Loucy (cell line): ENCODE measurements at regions not wholly inside any gene's neighbourhood (a gene's known extent, or its start where the extent isn't known, plus 50 kb on each side); places are given as distances from the start of the nearest gene placed in this dataset.
"Not testable (repeated sequence)": the region's sequence is repeated elsewhere in the genome, so short reads cannot be mapped to it uniquely, and the experiment has no call there.

Experiments used
- H2AFZ ChIP-seq: fragments of 200-600 bp; sonication (generic); 2 replicates; pipeline ENCODE4 v1.6.0; 2016; ENCODE audit warnings: antibody characterized with exemption, mild to moderate bottlenecking, low read length, moderate library complexity
- H3F3A ChIP-seq: fragments of 200-600 bp; 2 replicates; pipeline ENCODE4 v1.6.0; 2016; ENCODE audit warnings: antibody characterized with exemption, low read depth, mild to moderate bottlenecking
- H3K27me3 ChIP-seq: fragments of 200-600 bp; sonication (generic); 2 replicates; pipeline ENCODE4 v1.6.1; 2014; ENCODE audit warnings: low read length, mild to moderate bottlenecking; ENCODE audit not compliant: insufficient read depth, poor library complexity, severe bottlenecking
- H3K36me3 ChIP-seq: fragments of 200-600 bp; sonication (generic); 2 replicates; pipeline ENCODE4 v1.6.1; 2016; ENCODE audit warnings: low read length; ENCODE audit not compliant: insufficient read depth
- H3K4me1 ChIP-seq: fragments of 200-600 bp; sonication (generic); 2 replicates; pipeline ENCODE4 v1.5.1; 2014; ENCODE audit warnings: low read length, mild to moderate bottlenecking; ENCODE audit not compliant: insufficient read depth, poor library complexity, severe bottlenecking
- H3K4me2 ChIP-seq: fragments of 200-600 bp; sonication (generic); 2 replicates; pipeline ENCODE4 v1.6.0; 2014; ENCODE audit warnings: antibody characterized with exemption, low read length, low read depth, mild to moderate bottlenecking; ENCODE audit not compliant: poor library complexity, severe bottlenecking
- H3K4me3 ChIP-seq: fragments of 200-600 bp; sonication (generic); 2 replicates; pipeline ENCODE4 v1.5.1; 2014; ENCODE audit warnings: low read length, mild to moderate bottlenecking, mixed read lengths; ENCODE audit not compliant: poor library complexity, severe bottlenecking
- H3K79me2 ChIP-seq: fragments of 200-600 bp; sonication (generic); 2 replicates; pipeline ENCODE4 v1.6.1; 2014; ENCODE audit warnings: low read length; ENCODE audit not compliant: insufficient read depth
- H3K9ac ChIP-seq: fragments of 200-600 bp; sonication (generic); 2 replicates; pipeline ENCODE4 v1.6.0; 2014; ENCODE audit warnings: mild to moderate bottlenecking, low read depth, low read length, moderate library complexity; ENCODE audit not compliant: poor library complexity, severe bottlenecking
- H3K9me2 ChIP-seq: fragments of 200-600 bp; sonication (generic); replicated peaks from 2 replicates; pipeline ENCODE4 v1.6.1; 2016; ENCODE audit warnings: low read depth, low read length, mixed read lengths
- H3K9me3 ChIP-seq: fragments of 200-600 bp; sonication (generic); 2 replicates; pipeline ENCODE4 v1.6.1; 2014; ENCODE audit warnings: mild to moderate bottlenecking, antibody characterized with exemption, low read length, low read depth; ENCODE audit not compliant: insufficient read depth
- H4K20me1 ChIP-seq: fragments of 200-600 bp; sonication (generic); 2 replicates; pipeline ENCODE4 v1.6.0; 2014; ENCODE audit warnings: antibody characterized with exemption, low read length, mild to moderate bottlenecking; ENCODE audit not compliant: insufficient read depth, poor library complexity, severe bottlenecking
- CTCF ChIP-seq: fragments of 200-600 bp; sonication (generic); conservative IDR thresholded peaks from 2 replicates; pipeline ENCODE4 v1.5.1; 2014; ENCODE audit warnings: mild to moderate bottlenecking, antibody characterized with exemption, low read length
- EZH2phosphoT487 ChIP-seq: fragments of 200-600 bp; IDR thresholded peaks from 2 replicates; pipeline ENCODE4 v1.6.1; 2018; ENCODE audit warnings: antibody characterized with exemption, mild to moderate bottlenecking, moderate library complexity, borderline replicate concordance

- no peak for TF ChIP-seq EZH2phosphoT487
- TF ChIP-seq CTCF = no peak
- Histone ChIP-seq H3K27me3 (no peaks in the 10 kb centered on the region), H3K36me3 (no peaks in the 10 kb centered on the region), H3K4me3 (no peak overlapping the region), H3K9me2 (no peaks in the 10 kb centered on the region), H3K9ac (no peak overlapping the region), H3K79me2 (no peaks in the 10 kb centered on the region), H4K20me1 (no peaks in the 10 kb centered on the region), H3K4me1 (no peaks in the 10 kb centered on the region), H3F3A (no peaks in the 10 kb centered on the region), H2AFZ (no peak overlapping the region), H3K4me2 (no peak overlapping the region), H3K9me3 (no peaks in the 10 kb centered on the region)
Measured at GRCh38 chr5:166637295-166637694, 1654.2 kb upstream of the WWC1 start.

- no peaks in the 10 kb centered on the region for H3K9me3 ChIP-seq
- H3K9me2 ChIP-seq = no peaks in the 10 kb centered on the region
- no peak overlapping the region for H3K9ac ChIP-seq
- no peaks in the 10 kb centered on the region for H3K27me3 ChIP-seq
- H3K4me2 ChIP-seq = no peak overlapping the region
- no peaks in the 10 kb centered on the region for H3K4me1 ChIP-seq
- H4K20me1 ChIP-seq = no peaks in the 10 kb centered on the region
- H3K36me3 ChIP-seq = no peaks in the 10 kb centered on the region
- H3F3A ChIP-seq = no peaks in the 10 kb centered on the region
- no peak overlapping the region for H2AFZ ChIP-seq
- no peak for TF ChIP-seq EZH2phosphoT487
- TF ChIP-seq CTCF = no peak
- no peak overlapping the region for H3K4me3 ChIP-seq
- no peaks in the 10 kb centered on the region for H3K79me2 ChIP-seq
Measured at GRCh38 chr5:166639151-166639550, 1652.3 kb upstream of the WWC1 start.

GRCh38 chr5:166640136-166640535, 1651.3 kb upstream of the WWC1 start:
- not testable (repeated sequence) for H3K4me2 ChIP-seq, H3K4me3 ChIP-seq

GRCh38 chr5:166648736-166649135, 1642.7 kb upstream of the WWC1 start:
- Histone ChIP-seq H3K9me2 (no peaks in the 10 kb centered on the region), H3K4me1 (no peaks in the 10 kb centered on the region), H2AFZ (no peak overlapping the region), H3K4me3 (no peak overlapping the region), H3K36me3 (no peaks in the 10 kb centered on the region), H3K9me3 (no peaks in the 10 kb centered on the region), H4K20me1 (no peaks in the 10 kb centered on the region), H3K79me2 (no peaks in the 10 kb centered on the region), H3K9ac (no peak overlapping the region), H3K27me3 (no peaks in the 10 kb centered on the region), H3F3A (no peaks in the 10 kb centered on the region), H3K4me2 (no peak overlapping the region)
- TF ChIP-seq EZH2phosphoT487 (no peak), CTCF (no peak)

More at GRCh38 chr5:166640136-166640535, 1651.3 kb upstream of the WWC1 start:
- H3K36me3 ChIP-seq, H3K4me1 ChIP-seq, H3K27me3 ChIP-seq, H3K79me2 ChIP-seq, H4K20me1 ChIP-seq, H3F3A ChIP-seq, H3K9me3 ChIP-seq, H2AFZ ChIP-seq, H3K9ac ChIP-seq, H3K9me2 ChIP-seq: not testable (repeated sequence)
